Lower lobe of right lung (tissue), 2 donors: ENCODE measurements at regions not wholly inside any gene's neighbourhood (a gene's known extent, or its start where the extent isn't known, plus 50 kb on each side); places are given as distances from the start of the nearest gene placed in this dataset.

ENCODE experiments used
- ATAC-seq, 2 donors: fragments of 200-7000 bp; cut with Tn5 transposase; one replicate each; pipeline ENCODE4 v1.9.1; 2020 to 2022; ENCODE audit warnings: mild to moderate bottlenecking in 2 of 2, moderate library complexity in 2 of 2
- DNase-seq: peaks from one replicate; pipeline ENCODE4 v3.0.0-alpha.2; 2020
- H3K27ac ChIP-seq: fragments of 200-600 bp; one replicate; pipeline ENCODE4 v1.8.0; 2022
- H3K27me3 ChIP-seq: fragments of 200-600 bp; one replicate; pipeline ENCODE4 v1.8.0; 2022; ENCODE audit warnings: low read depth
- H3K36me3 ChIP-seq: fragments of 200-600 bp; one replicate; pipeline ENCODE4 v1.8.0; 2022; ENCODE audit warnings: mild to moderate bottlenecking
- H3K4me1 ChIP-seq: fragments of 200-600 bp; one replicate; pipeline ENCODE4 v1.8.0; 2022
- H3K4me3 ChIP-seq: fragments of 200-600 bp; one replicate; pipeline ENCODE4 v1.8.0; 2022; ENCODE audit warnings: mild to moderate bottlenecking
- H3K9me3 ChIP-seq: fragments of 200-600 bp; one replicate; pipeline ENCODE4 v1.8.0; 2022
- intact Hi-C: fragments of 100-400 bp; cut with DNase I; formaldehyde crosslinking; loops from one replicate; pipeline ENCODE4 v1.11.0; 2022
- TF ChIP-seq, protein P1 (sequence below): fragments of 200-600 bp; IDR thresholded peaks from one replicate; pipeline ENCODE4 v1.8.0; 2022; ENCODE audit warnings: antibody characterized with exemption, mild to moderate bottlenecking
- donor health status: DM: no; HTN: yes; CAD: no; lungs with severe emphysema.

GRCh38 chr7:97466071-97466470 lies 265.8 kb upstream of the TAC1 start:
- ATAC-seq = no peak
- intact Hi-C loops = no loop called here
- TF ChIP-seq, protein P1, sequence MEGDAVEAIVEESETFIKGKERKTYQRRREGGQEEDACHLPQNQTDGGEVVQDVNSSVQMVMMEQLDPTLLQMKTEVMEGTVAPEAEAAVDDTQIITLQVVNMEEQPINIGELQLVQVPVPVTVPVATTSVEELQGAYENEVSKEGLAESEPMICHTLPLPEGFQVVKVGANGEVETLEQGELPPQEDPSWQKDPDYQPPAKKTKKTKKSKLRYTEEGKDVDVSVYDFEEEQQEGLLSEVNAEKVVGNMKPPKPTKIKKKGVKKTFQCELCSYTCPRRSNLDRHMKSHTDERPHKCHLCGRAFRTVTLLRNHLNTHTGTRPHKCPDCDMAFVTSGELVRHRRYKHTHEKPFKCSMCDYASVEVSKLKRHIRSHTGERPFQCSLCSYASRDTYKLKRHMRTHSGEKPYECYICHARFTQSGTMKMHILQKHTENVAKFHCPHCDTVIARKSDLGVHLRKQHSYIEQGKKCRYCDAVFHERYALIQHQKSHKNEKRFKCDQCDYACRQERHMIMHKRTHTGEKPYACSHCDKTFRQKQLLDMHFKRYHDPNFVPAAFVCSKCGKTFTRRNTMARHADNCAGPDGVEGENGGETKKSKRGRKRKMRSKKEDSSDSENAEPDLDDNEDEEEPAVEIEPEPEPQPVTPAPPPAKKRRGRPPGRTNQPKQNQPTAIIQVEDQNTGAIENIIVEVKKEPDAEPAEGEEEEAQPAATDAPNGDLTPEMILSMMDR = no peak

GRCh38 chr7:97466999-97467740 lies 264.7 kb upstream of the TAC1 start:
- no peak overlapping the region for H3K4me3 ChIP-seq
- TF ChIP-seq, protein P1 = no peak
- intact Hi-C loops = no loop called here
- H3K4me1 ChIP-seq = no peaks in the 10 kb centered on the region
- no peak for DNase-seq
- no peak for ATAC-seq
- no peak overlapping the region for H3K27ac ChIP-seq
- H3K9me3 ChIP-seq = no peaks in the 10 kb centered on the region
- no peaks in the 10 kb centered on the region for H3K27me3 ChIP-seq
- no peaks in the 10 kb centered on the region for H3K36me3 ChIP-seq

More at GRCh38 chr7:97466071-97466470, 265.8 kb upstream of the TAC1 start:
- no peaks in the 10 kb centered on the region for H3K27me3 ChIP-seq
- no peaks in the 10 kb centered on the region for H3K36me3 ChIP-seq
- DNase-seq = no peak
- no peak overlapping the region for H3K4me3 ChIP-seq
- no peak overlapping the region for H3K27ac ChIP-seq
- no peaks in the 10 kb centered on the region for H3K4me1 ChIP-seq
- H3K9me3 ChIP-seq = no peaks in the 10 kb centered on the region

- H3K4me1 ChIP-seq = no peaks in the 10 kb centered on the region
- DNase-seq (no peak), ATAC-seq (no peak)
- TF ChIP-seq, protein P1 = no peak
- H3K27me3 ChIP-seq = no peaks in the 10 kb centered on the region
- H3K4me3 ChIP-seq = no peak overlapping the region
- no peaks in the 10 kb centered on the region for H3K36me3 ChIP-seq
- H3K27ac ChIP-seq = no peak overlapping the region
- intact Hi-C loops = no loop called here
- no peaks in the 10 kb centered on the region for H3K9me3 ChIP-seq
Observed at GRCh38 chr7:97468493-97468892, 263.4 kb upstream of the TAC1 start.

DNA sequence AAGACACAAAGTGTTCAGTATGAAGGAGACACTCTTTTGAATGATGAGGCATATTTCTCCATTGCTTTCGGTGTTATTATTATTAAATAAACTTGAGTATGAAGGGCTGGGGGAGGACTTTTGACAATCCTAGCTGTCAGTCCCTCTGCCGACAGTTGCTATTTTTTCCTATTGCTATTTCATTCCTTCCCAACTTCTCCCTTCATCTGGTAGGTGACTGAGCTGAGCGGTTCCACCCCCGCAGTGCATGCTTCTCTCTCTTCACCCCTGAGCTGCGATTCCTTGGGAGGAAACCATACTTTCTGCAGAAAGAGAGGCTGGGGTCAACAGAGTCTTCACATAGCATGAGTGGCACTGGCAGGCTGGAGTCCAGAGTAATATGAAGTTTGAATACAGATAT lies 261.2 kb upstream of the TAC1 start:
- H3K9me3 ChIP-seq = no peaks in the 10 kb centered on the region
- TF ChIP-seq, protein P1 = no peak
- ATAC-seq = no peak
- H3K27me3 ChIP-seq = no peaks in the 10 kb centered on the region
- intact Hi-C loops = no loop called here
- H3K4me3 ChIP-seq = no peak overlapping the region
- no peaks in the 10 kb centered on the region for H3K36me3 ChIP-seq
- H3K27ac ChIP-seq = no peak overlapping the region
- DNase-seq = no peak
- H3K4me1 ChIP-seq = no peaks in the 10 kb centered on the region

DNA sequence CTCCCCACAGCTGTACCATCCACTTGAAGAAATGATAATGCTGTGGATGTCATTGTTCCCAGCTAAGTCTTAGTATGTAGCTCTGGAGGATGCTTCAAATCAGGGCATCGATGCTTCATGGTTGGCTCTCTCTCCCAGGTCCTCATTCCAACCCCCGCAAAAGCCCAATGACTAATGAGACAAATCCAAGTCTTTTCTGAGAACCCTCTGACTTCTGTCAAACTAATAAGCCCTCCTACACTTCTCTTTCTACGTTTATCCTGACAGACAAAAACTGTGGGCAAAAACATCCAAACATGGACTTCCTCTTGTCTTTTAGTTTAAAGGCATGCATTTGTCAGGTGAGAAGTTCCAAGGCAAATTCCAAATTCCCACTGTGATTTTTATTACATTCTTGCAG lies 260.4 kb upstream of the TAC1 start:
- Histone ChIP-seq H3K4me3 (no peak overlapping the region), H3K27me3 (no peaks in the 10 kb centered on the region), H3K9me3 (no peaks in the 10 kb centered on the region), H3K36me3 (no peaks in the 10 kb centered on the region), H3K4me1 (no peaks in the 10 kb centered on the region), H3K27ac (no peak overlapping the region)
- intact Hi-C loops = no loop called here
- TF ChIP-seq, protein P1 = no peak
- ATAC-seq (no peak), DNase-seq (no peak)
